ENCODE measurements at regions not wholly inside any gene's neighbourhood (a gene's known extent, or its start where the extent isn't known, plus 50 kb on each side); places are given as distances from the start of the nearest gene placed in this dataset.

DNA sequence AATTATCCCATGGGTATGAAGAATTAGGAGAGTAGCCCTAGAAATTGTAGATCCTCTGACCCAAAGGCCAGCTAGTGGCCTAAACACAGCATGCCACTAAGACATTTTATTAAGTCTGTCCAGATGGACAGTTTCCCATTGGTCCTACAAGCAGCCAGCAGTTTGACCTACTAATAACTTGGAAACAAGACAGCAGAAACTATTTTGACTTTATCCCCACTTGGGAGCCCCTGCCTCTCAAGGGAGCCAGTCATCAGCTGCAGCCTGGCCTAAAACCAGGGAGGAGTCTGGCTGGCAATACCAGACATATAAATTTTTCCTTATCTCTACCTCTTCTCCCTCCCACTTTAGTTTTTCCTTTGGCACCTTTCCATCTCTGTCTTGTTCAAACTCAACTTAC is 222.6 kb upstream of the KCTD3 start:
- no peaks in the 10 kb centered on the region for H3K36me3 ChIP-seq (ENCODE audit: control insufficient read depth, insufficient read depth, low read length)
- in situ Hi-C loops (cut with MboI; ENCODE audit: low sequenced_read_pairs) (no loop called here), dilution Hi-C loops (cut with HindIII; ENCODE audit: low sequenced_read_pairs, unreplicated experiment) (no loop called here), intact Hi-C loops (cut with micrococcal nuclease) (no loop called here)
- no peak overlapping the region for H3K4me3 ChIP-seq (ENCODE audit: insufficient read depth, low read depth, low read length)
- no peaks in the 10 kb centered on the region for H3K27me3 ChIP-seq (ENCODE audit: control insufficient read depth, insufficient read depth, low read length)
- H3K27ac ChIP-seq (ENCODE audit: insufficient read depth, low read length): no peak overlapping the region
- BruUV-seq (replicated peaks): no TSS peak
- no peaks in the 10 kb centered on the region for H4K20me1 ChIP-seq (ENCODE audit: insufficient read depth, low read length)
- POLR2A ChIA-PET (ENCODE audit: unreplicated experiment): no interaction called here
- no peak overlapping the region for H3K9ac ChIP-seq (ENCODE audit: low read depth, low read length)
- CTCF ChIA-PET: interaction anchor here (1.0 kb wide), 1 partner anchor 21 kb away, joined by 3 read pairs; no protein-coding TSS in a partner anchor
- H4K5ac ChIP-seq (ENCODE audit: low read depth, low read length): no peak overlapping the region
- no peak overlapping the region for H4K8ac ChIP-seq (ENCODE audit: low read depth in 2 of 2, low read length in 2 of 2)
- no peaks in the 10 kb centered on the region for H3K4me1 ChIP-seq (ENCODE audit: control insufficient read depth, insufficient read depth, low read length)
- no peak overlapping the region for H3K56ac ChIP-seq (ENCODE audit: extremely low read depth, insufficient read depth, low read length)
- no peak overlapping the region for H2BK20ac ChIP-seq (ENCODE audit: low read depth, low read length)
- H3K79me1 ChIP-seq (ENCODE audit: low read depth in 1 of 2, low read length in 2 of 2): no peaks in the 10 kb centered on the region
- no peak overlapping the region for H3K14ac ChIP-seq (replicated peaks; ENCODE audit: low read depth, low read length)
- TF ChIP-seq CHD1 (IDR thresholded peaks at IDR 0.05; ENCODE audit: low read depth, low read length) (no peak), NFE2L2 (IDR thresholded peaks at IDR 0.05; ENCODE audit: low read depth, low read length) (no peak), RFX5 (IDR thresholded peaks at IDR 0.05; ENCODE audit: low read depth, low read length) (no peak), USF2 (IDR thresholded peaks at IDR 0.05; ENCODE audit: low read depth, low read length) (no peak), FOS (IDR thresholded peaks at IDR 0.05; ENCODE audit: low read depth, low read length) (no peak), BHLHE40 (IDR thresholded peaks at IDR 0.05; ENCODE audit: low read depth, low read length) (no peak), POLR2A (IDR thresholded peaks at IDR 0.05; ENCODE audit: low read depth, low read length) (no peak)
- TF ChIP-seq, protein P1, sequence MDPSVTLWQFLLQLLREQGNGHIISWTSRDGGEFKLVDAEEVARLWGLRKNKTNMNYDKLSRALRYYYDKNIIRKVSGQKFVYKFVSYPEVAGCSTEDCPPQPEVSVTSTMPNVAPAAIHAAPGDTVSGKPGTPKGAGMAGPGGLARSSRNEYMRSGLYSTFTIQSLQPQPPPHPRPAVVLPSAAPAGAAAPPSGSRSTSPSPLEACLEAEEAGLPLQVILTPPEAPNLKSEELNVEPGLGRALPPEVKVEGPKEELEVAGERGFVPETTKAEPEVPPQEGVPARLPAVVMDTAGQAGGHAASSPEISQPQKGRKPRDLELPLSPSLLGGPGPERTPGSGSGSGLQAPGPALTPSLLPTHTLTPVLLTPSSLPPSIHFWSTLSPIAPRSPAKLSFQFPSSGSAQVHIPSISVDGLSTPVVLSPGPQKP (IDR thresholded peaks at IDR 0.05; ENCODE audit: borderline replicate concordance, low read depth, low read length): no peak
- ATAC-seq (ENCODE audit: low read depth) (no peak), DNase-seq (no peak)
- H3K9me3 ChIP-seq (ENCODE audit: control insufficient read depth, insufficient read depth, low read length): no peaks in the 10 kb centered on the region
- no peak overlapping the region for H4K91ac ChIP-seq (ENCODE audit: insufficient read depth, low read depth, low read length)
- H3K23ac ChIP-seq (ENCODE audit: low read depth, low read length): no peak overlapping the region
- no peak overlapping the region for H2AK9ac ChIP-seq (replicated peaks; ENCODE audit: low read depth, low read length, poor library complexity)
- H2AFZ ChIP-seq (replicated peaks; ENCODE audit: low read length, poor library complexity): no peak overlapping the region
- no peak overlapping the region for H2BK120ac ChIP-seq (ENCODE audit: low read depth, low read length)
- H3K9me1 ChIP-seq (ENCODE audit: insufficient read depth, low read length): no peaks in the 10 kb centered on the region
- no peak overlapping the region for H2BK5ac ChIP-seq (ENCODE audit: low read depth, low read length, poor library complexity, severe bottlenecking)
- no peak overlapping the region; the same call in 1 of the 2 replicates for H3K18ac ChIP-seq (ENCODE audit: low read depth, low read length)
- H2BK15ac ChIP-seq (ENCODE audit: low read depth, low read length): no peak overlapping the region
- H3K4me2 ChIP-seq (ENCODE audit: low read depth, low read length): no peak overlapping the region
- no peak overlapping the region for H2AK5ac ChIP-seq (ENCODE audit: low read depth, low read length)
- no peak overlapping the region for H3K4ac ChIP-seq (ENCODE audit: low read depth, low read length)

Data from IMR-90 (cell line).